ENCODE measurements at regions not wholly inside any gene's neighbourhood (a gene's known extent, or its start where the extent isn't known, plus 50 kb on each side); places are given as distances from the start of the nearest gene placed in this dataset.
A peak's percentile ranks its signal among the peaks of the same experiment; 100 is the strongest.

GRCh38 chr1:221069178-221069903 lies 190.1 kb downstream of the HLX start:
- TF ChIP-seq CTCF (IDR thresholded peaks at IDR 0.05; ENCODE audit: insufficient read depth, low read length) (no peak), POLR2AphosphoS5 (IDR thresholded peaks at IDR 0.05; ENCODE audit: low read depth) (peak; percentile 75), REST (IDR thresholded peaks at IDR 0.05; ENCODE audit: insufficient replicate concordance, low read depth) (no peak), SPI1 (IDR thresholded peaks at IDR 0.05; ENCODE audit: borderline replicate concordance, low read depth) (peak; percentile 93)
